ENCODE measurements at regions not wholly inside any gene's neighbourhood (a gene's known extent, or its start where the extent isn't known, plus 50 kb on each side); places are given as distances from the start of the nearest gene placed in this dataset.

GRCh38 chr1:198472997-198473396, 67.5 kb downstream of the ATP6V1G3 start:
- H3K27me3 ChIP-seq: no peaks in the 10 kb centered on the region
- H3K27ac ChIP-seq (replicated peaks in 1 of 4): no peak overlapping the region
- no peaks in the 10 kb centered on the region for H3K4me1 ChIP-seq
- no peaks in the 10 kb centered on the region for H3K36me3 ChIP-seq
- WGBS: 80% methylated on average over 2 of the region's 2 CpGs
- peaks cover 0 to 4% (median 0%) of the 10 kb centered on the region in 4 donors for H3K9me3 ChIP-seq
- intact Hi-C loops (cut with DNase I): no loop called here
- DNase-seq (ENCODE audit: extremely low spot score): no peak
- H3K4me3 ChIP-seq: no peak overlapping the region
- TF ChIP-seq POLR2AphosphoS5 (IDR thresholded peaks at IDR 0.05) (no peak), POLR2A (IDR thresholded peaks at IDR 0.05; ENCODE audit: low read depth) (no peak), CTCF (IDR thresholded peaks at IDR 0.05) (no peak), EP300 (IDR thresholded peaks at IDR 0.05) (no peak)

- no peak for DNase-seq (ENCODE audit: extremely low spot score)
- Histone ChIP-seq H3K27me3 (no peaks in the 10 kb centered on the region), H3K4me3 (no peak overlapping the region), H3K4me1 (no peaks in the 10 kb centered on the region), H3K36me3 (no peaks in the 10 kb centered on the region), H3K27ac (replicated peaks in 1 of 4) (no peak overlapping the region), H3K9me3 (peaks cover 0 to 4% (median 0%) of the 10 kb centered on the region in 4 donors)
- no peak for TF ChIP-seq POLR2AphosphoS5 (IDR thresholded peaks at IDR 0.05)
- TF ChIP-seq EP300 (IDR thresholded peaks at IDR 0.05): no peak
- no peak for TF ChIP-seq CTCF (IDR thresholded peaks at IDR 0.05)
- no peak for TF ChIP-seq POLR2A (IDR thresholded peaks at IDR 0.05; ENCODE audit: low read depth)
- intact Hi-C loops (cut with DNase I): no loop called here
- WGBS: 83% methylated on average over 1 of the region's 1 CpG
Measured at GRCh38 chr1:198472119-198472518, 68.4 kb downstream of the ATP6V1G3 start.

GRCh38 chr1:198467907-198468306, 72.6 kb downstream of the ATP6V1G3 start:
- Histone ChIP-seq H3K27ac (replicated peaks in 1 of 4) (no peak overlapping the region), H3K9me3 (no peaks in the 10 kb centered on the region), H3K27me3 (no peaks in the 10 kb centered on the region), H3K4me3 (no peak overlapping the region), H3K36me3 (no peaks in the 10 kb centered on the region), H3K4me1 (no peaks in the 10 kb centered on the region)
- 77% methylated on average over 2 of the region's 2 CpGs for WGBS
- intact Hi-C loops (cut with DNase I): loop anchor here (5.0 kb wide), 1 partner anchor 381 kb away; no protein-coding TSS in a partner anchor
- TF ChIP-seq POLR2A (IDR thresholded peaks at IDR 0.05; ENCODE audit: low read depth) (no peak), POLR2AphosphoS5 (IDR thresholded peaks at IDR 0.05) (no peak), CTCF (IDR thresholded peaks at IDR 0.05) (no peak), EP300 (IDR thresholded peaks at IDR 0.05) (no peak)
- DNase-seq (ENCODE audit: extremely low spot score): no peak

GRCh38 chr1:198467342-198467741, 73.1 kb downstream of the ATP6V1G3 start:
- no peaks in the 10 kb centered on the region for H3K36me3 ChIP-seq
- TF ChIP-seq POLR2AphosphoS5 (IDR thresholded peaks at IDR 0.05): no peak
- no peak for TF ChIP-seq EP300 (IDR thresholded peaks at IDR 0.05)
- no peak overlapping the region for H3K4me3 ChIP-seq
- no peaks in the 10 kb centered on the region for H3K4me1 ChIP-seq
- no peaks in the 10 kb centered on the region for H3K27me3 ChIP-seq
- no peaks in the 10 kb centered on the region for H3K9me3 ChIP-seq
- WGBS: 84% methylated on average over 2 of the region's 2 CpGs
- H3K27ac ChIP-seq (replicated peaks in 1 of 4): no peak overlapping the region
- DNase-seq (ENCODE audit: extremely low spot score): no peak
- intact Hi-C loops (cut with DNase I): loop anchor here (5.0 kb wide), 1 partner anchor 380 kb away; no protein-coding TSS in a partner anchor

- Histone ChIP-seq H3K27ac (replicated peaks in 1 of 4) (no peak overlapping the region), H3K4me3 (no peak overlapping the region), H3K36me3 (no peaks in the 10 kb centered on the region), H3K27me3 (no peaks in the 10 kb centered on the region), H3K9me3 (no peaks in the 10 kb centered on the region), H3K4me1 (no peaks in the 10 kb centered on the region)
- DNase-seq (ENCODE audit: extremely low spot score): no peak
- intact Hi-C loops (cut with DNase I): loop anchor here (5.0 kb wide), 1 partner anchor 378 kb away; no protein-coding TSS in a partner anchor
- TF ChIP-seq EP300 (IDR thresholded peaks at IDR 0.05): no peak
- peak; percentile 47 to 61 (median 49) for TF ChIP-seq CTCF (IDR thresholded peaks at IDR 0.05)
- no peak for TF ChIP-seq POLR2AphosphoS5 (IDR thresholded peaks at IDR 0.05)
- whole genome bisulfite sequencing: 32% methylated on average over 3 of the region's 3 CpGs
Measured at GRCh38 chr1:198465201-198466144, 75.0 kb downstream of the ATP6V1G3 start.

Data from esophagus muscularis mucosa (tissue), 4 donors.